Stimulated activated CD4-positive, alpha-beta T cell treated with anti-CD3 and anti-CD28 coated beads, Interleukin-12 subunit alpha, Interleukin-12 subunit beta, amount 100 ng/mL, for 4 hours (primary cell): ENCODE measurements at regions not wholly inside any gene's neighbourhood (a gene's known extent, or its start where the extent isn't known, plus 50 kb on each side); places are given as distances from the start of the nearest gene placed in this dataset.

ENCODE experiments used
- DNase-seq: peaks from one replicate; pipeline ENCODE4 v3.0.0-alpha.2; 2020

DNA sequence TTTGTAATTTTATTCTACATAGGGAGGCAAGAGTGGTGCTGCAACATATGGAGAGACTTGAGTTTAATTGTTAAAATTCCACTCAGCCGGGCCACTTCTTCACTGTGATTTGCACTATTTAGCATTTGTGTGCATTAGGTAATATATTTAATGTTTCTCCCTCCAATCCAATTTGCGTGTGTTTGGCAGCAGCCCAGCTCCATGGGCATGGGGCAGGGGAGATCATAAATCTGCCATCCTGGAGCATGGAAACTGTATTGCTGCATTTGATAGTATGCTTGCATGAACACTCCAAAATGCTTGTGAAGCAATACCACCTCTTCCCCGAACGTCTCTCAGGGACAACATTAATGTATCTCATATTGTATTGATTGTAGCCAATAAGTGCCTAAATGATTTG is 339.1 kb upstream of the RBFOX1 start:
- DNase-seq: no peak

GRCh38 chr16:6988846-6989245 is 343.8 kb upstream of the RBFOX1 start:
- DNase-seq: no peak

DNA sequence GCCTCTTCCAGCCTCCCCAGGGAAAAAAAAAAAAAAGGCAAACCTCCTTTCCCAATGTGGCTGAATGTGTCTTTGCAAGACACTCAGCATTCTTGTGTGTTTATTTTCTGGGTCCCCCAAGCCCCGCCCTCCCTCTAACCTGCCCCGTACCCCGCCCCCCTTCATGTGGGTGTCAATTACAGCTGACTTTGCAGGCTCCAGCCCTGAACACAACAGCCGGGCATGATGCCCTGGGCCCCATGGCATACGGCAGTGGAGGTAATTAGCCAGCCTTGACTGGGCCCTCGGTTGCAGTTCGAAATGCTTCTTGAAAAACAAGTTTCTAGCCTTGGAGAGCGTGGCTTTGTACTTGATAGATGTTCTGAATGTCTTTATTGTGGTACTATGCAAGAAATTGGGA is 354.7 kb upstream of the RBFOX1 start:
- no peak for DNase-seq

DNA sequence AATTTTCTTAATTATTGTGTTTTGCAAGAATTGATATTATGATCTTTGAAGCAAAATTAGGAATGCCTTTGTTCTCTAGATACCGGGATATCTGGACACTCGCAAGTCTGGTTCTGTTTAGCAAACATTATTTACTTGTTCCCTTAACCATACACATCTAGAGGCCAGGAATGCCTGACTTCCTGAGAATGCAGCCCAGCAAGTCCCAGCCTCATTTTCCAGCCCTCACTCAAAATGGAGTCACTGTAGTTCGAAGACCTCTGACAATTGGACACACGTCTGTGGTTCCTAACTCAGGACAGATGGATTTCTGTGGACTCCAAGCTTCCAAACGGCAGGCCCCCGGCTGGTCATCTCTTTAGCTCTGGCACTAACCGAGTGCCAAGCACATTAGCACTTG is 355.4 kb upstream of the RBFOX1 start:
- DNase-seq: no peak

DNA sequence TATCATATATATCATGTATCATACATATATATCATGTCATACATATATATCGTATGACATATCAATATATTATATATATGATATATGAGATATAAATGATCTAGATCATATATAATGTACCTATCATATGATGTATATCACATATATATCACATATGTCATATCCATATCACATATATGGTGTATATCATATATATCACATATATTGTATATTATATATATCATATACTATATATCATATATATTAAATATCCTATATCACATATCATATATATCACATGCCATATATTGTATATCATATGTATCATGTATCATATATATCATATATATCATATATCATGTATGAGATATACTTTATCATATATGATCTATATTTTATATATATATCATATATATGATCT is 355.9 kb upstream of the RBFOX1 start:
- no peak for DNase-seq

DNA sequence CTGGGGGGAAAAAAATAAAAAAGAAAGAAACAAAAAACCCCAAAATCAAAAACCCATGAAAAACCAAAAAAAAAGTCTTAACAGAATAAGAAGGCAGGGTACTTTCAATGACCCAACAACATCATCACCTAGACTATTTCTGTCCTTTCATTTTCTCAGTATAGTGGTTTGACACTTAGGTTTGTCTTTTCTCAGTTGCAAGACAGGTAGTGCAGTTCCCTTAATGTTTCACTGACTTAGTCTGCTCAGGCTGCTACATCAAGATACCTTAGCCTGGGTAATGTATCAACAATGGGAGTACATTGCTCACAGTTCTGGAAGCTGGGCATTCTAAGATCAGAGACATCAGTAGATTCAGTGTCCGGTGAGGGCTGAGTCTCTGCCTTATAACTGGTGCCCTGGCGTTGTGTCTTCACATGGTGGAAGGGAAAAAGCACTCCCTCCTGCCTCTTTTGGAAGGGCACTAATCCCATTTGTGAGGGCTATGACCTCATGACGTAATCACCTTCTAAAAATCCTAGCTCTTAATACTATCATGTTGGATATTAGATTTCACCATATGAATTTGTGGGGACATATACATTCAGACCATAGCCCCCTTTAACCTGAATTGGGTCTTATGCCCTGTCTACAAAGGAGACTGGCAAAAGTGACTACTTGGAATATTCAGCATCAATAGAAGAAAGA is 362.3 kb upstream of the RBFOX1 start:
- no peak for DNase-seq

DNA sequence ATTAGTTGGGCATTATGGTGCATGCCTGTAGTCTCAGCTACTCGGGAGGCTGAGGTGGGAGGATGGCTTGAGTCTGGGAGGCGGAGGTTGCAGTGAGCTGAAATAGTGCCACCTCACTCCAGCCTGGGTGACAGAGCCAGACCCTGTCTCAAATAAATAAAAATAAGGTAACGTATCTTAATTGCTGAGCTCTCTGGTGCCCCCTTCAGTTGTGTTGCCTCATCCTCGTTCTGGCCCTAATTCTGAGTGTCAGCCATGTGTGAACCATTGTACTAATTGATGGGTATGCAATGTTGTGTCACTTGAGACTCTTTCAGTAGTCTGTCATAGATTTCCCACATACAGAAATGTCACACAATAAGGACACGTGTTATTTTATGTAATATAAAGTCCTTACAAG is 363.1 kb upstream of the RBFOX1 start:
- DNase-seq: no peak

GRCh38 chr16:6967796-6968320 is 364.8 kb upstream of the RBFOX1 start:
- no peak for DNase-seq

DNA sequence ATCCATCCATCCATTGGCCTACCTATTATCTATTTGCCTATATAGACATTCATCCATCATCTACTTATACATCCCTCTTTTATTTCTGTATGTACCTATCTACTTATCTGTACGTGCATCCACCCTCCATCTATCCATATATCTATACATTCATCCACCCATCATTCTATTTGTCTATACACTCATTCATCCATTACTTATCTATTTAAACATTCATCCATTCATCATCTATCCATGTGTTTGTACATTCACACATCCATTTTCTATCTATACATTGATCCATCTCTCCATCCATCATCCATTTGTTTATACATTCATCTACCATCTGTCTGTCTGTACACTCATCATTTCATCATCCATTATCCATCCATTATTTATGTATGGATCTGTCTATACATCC is 365.7 kb upstream of the RBFOX1 start:
- no peak for DNase-seq

DNA sequence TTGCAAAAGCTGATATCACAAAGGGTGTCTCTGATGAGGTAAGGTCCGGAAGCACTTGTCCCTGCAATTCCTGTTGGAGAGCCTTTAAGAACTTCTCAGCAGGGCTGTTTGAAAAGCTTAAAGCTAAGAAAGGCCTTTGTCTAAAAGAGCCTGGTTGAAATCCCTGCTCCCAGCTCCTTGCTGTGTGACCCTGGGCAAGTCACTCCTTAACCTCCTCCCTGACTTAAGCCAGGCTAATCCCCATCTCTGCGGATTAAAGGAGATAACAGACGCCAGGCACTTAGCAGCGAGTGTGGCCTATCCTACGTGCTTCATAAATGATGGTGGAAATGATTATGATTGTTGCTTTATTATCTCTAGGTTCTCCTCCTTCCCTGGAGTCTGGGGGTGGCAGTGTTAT is 368.0 kb upstream of the RBFOX1 start:
- DNase-seq: no peak

- no peak for DNase-seq
Observed at GRCh38 chr16:6961704-6962103, 370.9 kb upstream of the RBFOX1 start.

DNA sequence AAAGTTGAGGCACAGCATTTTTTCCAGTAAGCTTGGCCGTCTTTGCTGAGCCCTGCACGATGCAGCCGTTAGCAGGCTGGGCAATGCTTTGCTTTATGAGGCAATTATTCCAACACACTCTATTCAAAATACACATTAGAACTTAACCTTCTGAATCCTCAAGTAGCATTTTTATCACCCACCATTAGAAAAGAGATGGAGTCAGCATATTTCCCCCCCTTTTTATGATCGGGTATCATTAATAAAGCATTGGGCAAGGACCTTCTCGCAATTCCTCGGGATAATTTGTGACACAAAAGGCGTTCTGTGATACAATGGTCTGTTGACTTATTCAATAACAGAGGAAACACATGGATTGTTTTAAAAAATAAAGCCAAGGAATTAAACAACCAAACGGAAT is 374.5 kb upstream of the RBFOX1 start:
- DNase-seq: no peak

GRCh38 chr16:6957681-6958080 is 375.0 kb upstream of the RBFOX1 start:
- DNase-seq: no peak

DNA sequence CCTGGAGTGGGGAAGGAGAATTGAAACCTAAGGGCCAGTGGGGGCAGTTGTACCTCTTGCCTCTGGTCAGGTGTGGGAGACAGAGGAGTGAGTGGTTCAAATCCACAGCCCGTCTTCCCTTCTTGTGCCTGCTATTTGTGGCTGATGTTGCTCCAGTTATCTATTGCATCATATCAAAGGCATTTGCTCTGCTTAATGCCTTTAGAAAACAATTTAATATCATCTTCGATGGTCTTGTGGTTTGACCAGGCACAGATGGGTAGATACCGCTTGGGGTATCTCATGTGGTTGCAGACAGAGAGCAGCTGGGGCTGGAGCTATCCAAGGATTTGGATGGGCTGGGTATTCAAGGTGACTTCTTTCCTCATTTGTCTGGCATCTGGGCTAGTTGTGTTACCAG is 376.1 kb upstream of the RBFOX1 start:
- no peak for DNase-seq

- no peak for DNase-seq
Observed at GRCh38 chr16:6955303-6955702, 377.3 kb upstream of the RBFOX1 start.

- no peak for DNase-seq
Observed at GRCh38 chr16:6949240-6949639, 383.4 kb upstream of the RBFOX1 start.

GRCh38 chr16:6947291-6947690 is 385.4 kb upstream of the RBFOX1 start:
- no peak for DNase-seq

DNA sequence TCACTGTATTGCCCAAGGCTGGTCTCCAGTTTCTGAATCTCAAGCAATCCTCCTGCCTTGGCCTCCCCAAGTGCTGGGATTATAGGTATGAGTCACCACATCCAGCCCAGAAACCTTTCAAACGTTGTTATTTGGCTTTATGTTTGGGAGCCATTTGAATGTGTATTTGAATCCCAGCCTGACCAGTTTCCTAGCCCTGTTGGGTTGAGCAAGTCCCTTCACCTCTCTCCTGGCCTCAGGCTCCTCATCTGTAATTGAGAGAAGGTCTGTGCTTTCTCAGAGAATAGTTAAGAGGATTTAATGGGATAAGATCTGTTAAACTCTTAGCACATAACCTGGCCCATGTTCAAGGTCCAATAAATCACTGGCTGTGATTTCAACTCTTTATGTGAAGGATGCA is 385.8 kb upstream of the RBFOX1 start:
- DNase-seq: no peak

- no peak for DNase-seq
Observed at GRCh38 chr16:6946106-6946505, 386.5 kb upstream of the RBFOX1 start.

GRCh38 chr16:6940968-6941367 is 391.7 kb upstream of the RBFOX1 start:
- DNase-seq: no peak

GRCh38 chr16:6937641-6938040 is 395.0 kb upstream of the RBFOX1 start:
- DNase-seq: no peak

DNA sequence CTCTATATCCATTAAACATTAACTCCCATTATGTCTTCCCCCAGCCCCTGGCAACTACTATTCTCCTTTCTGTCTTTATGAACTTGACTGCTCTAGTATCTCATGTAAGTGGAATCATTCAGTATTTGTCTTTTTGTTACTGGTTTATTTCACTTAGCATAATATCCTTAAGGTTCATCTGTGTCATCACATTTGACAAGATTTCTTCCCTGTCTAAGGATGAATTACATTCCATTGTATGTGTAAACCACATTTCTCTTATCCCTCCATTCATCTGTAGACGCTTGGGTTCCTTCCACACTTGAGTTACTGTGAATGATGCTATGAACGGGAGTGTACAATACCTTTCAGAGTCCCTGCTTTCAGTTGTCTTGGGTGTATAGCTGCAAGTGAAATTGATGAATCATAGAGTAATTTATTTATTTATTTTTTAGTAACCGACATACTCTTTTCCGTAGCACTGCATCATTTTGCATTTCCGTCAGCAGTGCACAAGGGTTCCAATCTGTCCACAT is 399.7 kb upstream of the RBFOX1 start:
- no peak for DNase-seq

DNA sequence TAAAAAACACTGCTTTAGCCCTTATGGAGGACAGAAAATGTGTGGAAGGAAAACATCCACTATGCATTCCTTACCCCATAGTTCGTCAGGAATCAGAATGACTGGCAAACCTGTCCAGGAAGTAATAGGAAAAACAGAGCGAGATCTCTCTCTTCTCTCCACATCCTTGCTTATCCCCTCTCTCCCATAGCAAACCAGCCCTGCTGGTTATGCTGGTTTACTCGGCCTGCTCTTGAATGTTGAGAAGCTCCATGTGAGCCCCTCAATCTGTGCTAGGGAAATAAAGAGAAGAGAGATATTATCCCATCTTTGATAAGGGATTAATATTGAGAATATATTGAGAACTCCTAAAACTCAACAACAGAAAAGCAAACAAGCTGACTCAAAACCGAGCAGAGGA is 402.8 kb upstream of the RBFOX1 start:
- no peak for DNase-seq

GRCh38 chr16:6926762-6927161 is 405.9 kb upstream of the RBFOX1 start:
- DNase-seq: no peak

DNA sequence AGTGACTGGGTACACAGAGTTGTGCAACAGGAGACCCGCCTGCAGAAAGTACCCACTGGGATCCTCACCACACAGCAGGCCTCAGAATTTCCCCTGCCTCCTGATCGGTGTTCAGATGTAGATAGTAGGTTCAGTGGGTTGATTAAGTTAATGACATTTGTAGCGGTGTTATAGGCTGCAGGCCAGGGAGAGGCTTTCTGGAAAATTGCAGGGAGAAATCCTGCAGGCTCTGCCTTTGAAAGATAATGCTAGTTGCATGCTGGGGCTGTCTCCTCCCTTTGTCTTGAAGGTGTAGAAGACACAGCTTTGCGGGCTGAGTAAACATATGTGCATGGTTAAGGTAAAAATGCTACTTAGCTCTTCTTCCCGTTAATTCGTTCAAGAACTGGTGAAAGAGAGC is 406.3 kb upstream of the RBFOX1 start:
- no peak for DNase-seq
